Psoas muscle (tissue), 7 donors: ENCODE measurements at regions not wholly inside any gene's neighbourhood (a gene's known extent, or its start where the extent isn't known, plus 50 kb on each side); places are given as distances from the start of the nearest gene placed in this dataset.

Source experiments
- ATAC-seq, 4 donors: fragments of 200-7000 bp; cut with Tn5 transposase; one replicate each; pipeline ENCODE4 v1.9.1; 2020; ENCODE audit warnings: moderate library complexity in 3 of 4, mild to moderate bottlenecking in 2 of 4
- DNase-seq, 2 donors: peaks; one replicate each; pipeline ENCODE4 v3.0.0-alpha.2; 2020
- H3K27ac ChIP-seq: fragments of 200-600 bp; one replicate; pipeline ENCODE4 v1.8.0; 2022
- H3K27me3 ChIP-seq, 3 donors: fragments of 200-600 bp in 1 of 3; one replicate each; pipeline versions ENCODE4 v1.6.1 to v1.8.0; 2013 to 2022; ENCODE audit warnings: low read length in 2 of 3, mild to moderate bottlenecking in 2 of 3, moderate library complexity in 1 of 3; ENCODE audit not compliant: insufficient read depth in 3 of 3
- H3K36me3 ChIP-seq, 2 donors: fragments of 200-600 bp in 1 of 2; one replicate each; pipeline versions ENCODE4 v1.6.1 to v1.8.0; 2013 to 2022; ENCODE audit warnings: low read depth in 1 of 2, mild to moderate bottlenecking in 1 of 2, moderate library complexity in 1 of 2; ENCODE audit not compliant: insufficient read depth in 1 of 2
- H3K4me1 ChIP-seq: fragments of 200-600 bp; one replicate; pipeline ENCODE4 v1.8.0; 2022
- H3K4me3 ChIP-seq: fragments of 200-600 bp; one replicate; pipeline ENCODE4 v1.8.0; 2022; ENCODE audit warnings: mild to moderate bottlenecking
- H3K9me3 ChIP-seq: fragments of 200-600 bp; one replicate; pipeline ENCODE4 v1.8.0; 2022
- CTCF ChIP-seq: fragments of 200-600 bp; IDR thresholded peaks from one replicate; pipeline ENCODE4 v1.8.0; 2022; ENCODE audit warnings: antibody characterized with exemption
- WGBS, 3 donors: extraction: QIAGEN DNeasy Blood & Tissue Kit; methylation state at CpG; one replicate each; pipeline versions ENCODE4 v1.1.6 to v1.1.7; 2013; 5-methylcytosine and 5-hydroxymethylcytosine counted together
- intact Hi-C, 2 donors: fragments of 100-400 bp; cut with DNase I; formaldehyde crosslinking; loops; one replicate each; pipeline versions ENCODE4 v1.11.0 to v1.14.2; 2022
- donor health status: healthy with polysubstance abuse.
- donor health status: DM: no; HTN: no; CAD: no; lungs with moderate emphysema.
- donor health status: Bipolar disorder and iron deficiency.
- donor health status: healthy.
- donor health status: DM: yes; HTN: yes; CAD: no.
- donor health status: DM: no; HTN: no; CAD: no.
- donor health status: DM: yes; HTN: yes; CAD: no.

DNA sequence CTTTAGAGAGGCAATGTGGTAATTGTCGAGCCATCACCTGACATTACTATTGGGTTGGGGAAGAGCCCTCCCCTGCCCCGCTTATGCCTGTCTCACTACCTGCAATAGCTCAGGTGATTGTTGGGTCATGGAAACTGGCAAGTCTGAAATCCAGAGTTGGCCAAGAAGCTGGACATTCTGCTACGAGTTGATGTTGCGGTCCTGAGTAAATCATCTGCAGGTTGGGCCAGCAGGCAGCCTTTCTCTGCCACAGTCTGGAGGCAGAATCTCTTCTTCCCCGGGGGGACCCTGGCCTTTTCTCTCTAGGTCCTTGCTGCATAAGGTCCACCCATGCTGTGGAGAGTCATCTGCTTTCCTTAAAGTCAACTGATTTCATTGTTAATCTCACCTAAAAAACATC, 142.4 kb downstream of the THBS2 start:
- intact Hi-C loops, result no loop called here
- ATAC-seq, result no peak
- TF ChIP-seq CTCF, result no peak
- H3K36me3 ChIP-seq, result no peaks in the 10 kb centered on the region
- no peaks in the 10 kb centered on the region for H3K9me3 ChIP-seq
- H3K27ac ChIP-seq, result no peak overlapping the region
- no peaks in the 10 kb centered on the region for H3K27me3 ChIP-seq
- H3K4me3 ChIP-seq, result no peak overlapping the region
- DNase-seq, result no peak
- WGBS, 3 donors, result 70 to 77% (median 71%) methylated on average over 5 of the region's 5 CpGs
- no peaks in the 10 kb centered on the region for H3K4me1 ChIP-seq

DNA sequence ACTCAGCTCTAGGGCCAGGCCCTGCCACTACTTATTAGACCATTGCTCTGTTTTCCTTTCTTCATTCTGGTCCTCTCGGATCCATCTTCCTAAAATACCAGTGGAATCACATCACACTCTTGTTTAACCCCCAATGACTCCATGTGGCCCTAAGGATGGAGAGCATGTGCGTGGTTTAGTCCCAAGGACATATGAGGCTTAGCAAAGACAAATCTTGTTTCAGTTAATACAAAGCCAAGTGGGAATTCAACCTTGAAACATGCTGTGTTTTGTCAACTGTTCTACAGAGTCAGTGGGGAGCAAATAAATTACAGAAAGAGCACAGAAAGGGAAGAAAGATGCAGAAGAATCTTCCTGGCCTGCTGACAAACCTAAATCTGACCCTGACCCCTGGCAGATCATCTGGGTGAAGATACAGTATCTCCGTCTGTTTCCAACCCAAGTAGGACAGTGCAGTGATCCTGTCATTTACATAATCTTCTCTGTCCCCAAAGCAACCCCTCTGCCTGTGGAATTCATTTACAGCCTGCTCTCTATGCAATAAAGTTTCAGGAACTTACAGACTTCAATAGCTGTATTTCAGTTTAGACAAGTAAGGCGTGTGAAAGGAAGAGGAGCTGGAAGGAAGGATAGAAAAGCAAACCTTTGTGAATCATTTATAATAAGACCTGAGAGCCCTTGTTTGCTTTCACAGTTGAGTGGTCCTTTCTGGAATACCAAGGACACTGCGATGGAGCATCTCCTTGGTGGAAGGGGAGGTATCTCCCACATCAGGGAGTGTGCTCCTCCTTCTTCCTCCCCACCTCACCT, 144.0 kb downstream of the THBS2 start:
- WGBS, 3 donors, result 79 to 91% (median 82%) methylated on average over 5 of the region's 5 CpGs
- no peak for ATAC-seq
- no peak for DNase-seq
- H3K4me1 ChIP-seq, result no peaks in the 10 kb centered on the region
- H3K4me3 ChIP-seq, result no peak overlapping the region
- H3K27ac ChIP-seq, result no peak overlapping the region
- no peak for TF ChIP-seq CTCF
- H3K9me3 ChIP-seq, result no peaks in the 10 kb centered on the region
- H3K36me3 ChIP-seq, result no peaks in the 10 kb centered on the region
- intact Hi-C loops, result no loop called here
- no peaks in the 10 kb centered on the region for H3K27me3 ChIP-seq

DNA sequence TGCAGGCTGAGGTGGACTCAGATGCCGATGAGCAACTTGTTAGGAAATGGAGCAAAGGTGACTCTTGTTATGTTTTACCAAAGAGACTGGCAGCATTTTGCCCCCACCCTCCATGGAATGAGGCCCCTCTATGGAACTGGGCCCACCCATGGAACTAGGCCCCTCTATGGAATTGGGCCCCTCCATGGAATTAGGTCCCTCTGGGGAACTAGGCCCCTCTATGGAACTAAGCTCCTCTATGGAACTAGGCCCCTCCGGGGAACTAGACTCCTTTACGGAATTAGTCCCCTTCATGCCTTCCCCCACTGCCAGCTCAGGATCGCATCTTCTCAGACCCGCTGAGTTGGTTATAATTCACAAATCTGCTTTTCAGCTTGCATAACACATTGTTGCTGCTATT, 144.9 kb downstream of the THBS2 start:
- H3K36me3 ChIP-seq, result no peaks in the 10 kb centered on the region
- ATAC-seq, result no peak
- 97% methylated on average over 5 of the region's 5 CpGs for whole genome bisulfite sequencing, 3 donors
- H3K27ac ChIP-seq, result no peak overlapping the region
- TF ChIP-seq CTCF, result no peak
- no peaks in the 10 kb centered on the region for H3K4me1 ChIP-seq
- no peak for DNase-seq
- H3K9me3 ChIP-seq, result no peaks in the 10 kb centered on the region
- no peaks in the 10 kb centered on the region for H3K27me3 ChIP-seq
- intact Hi-C loops, result no loop called here
- H3K4me3 ChIP-seq, result no peak overlapping the region

- DNase-seq (no peak), ATAC-seq (no peak)
- TF ChIP-seq CTCF, result no peak
- Histone ChIP-seq H3K4me3 (no peak overlapping the region), H3K27ac (no peak overlapping the region), H3K4me1 (no peaks in the 10 kb centered on the region), H3K36me3 (no peaks in the 10 kb centered on the region), H3K27me3 (peaks cover 0 to 3% (median 0%) of the 10 kb centered on the region in 3 donors), H3K9me3 (no peaks in the 10 kb centered on the region)
- intact Hi-C loops, result no loop called here
- WGBS, 3 donors, result 64 to 82% (median 70%) methylated on average over 2 of the region's 2 CpGs
Measured at GRCh38 chr6:169106176-169106575, 147.5 kb downstream of the THBS2 start.

DNA sequence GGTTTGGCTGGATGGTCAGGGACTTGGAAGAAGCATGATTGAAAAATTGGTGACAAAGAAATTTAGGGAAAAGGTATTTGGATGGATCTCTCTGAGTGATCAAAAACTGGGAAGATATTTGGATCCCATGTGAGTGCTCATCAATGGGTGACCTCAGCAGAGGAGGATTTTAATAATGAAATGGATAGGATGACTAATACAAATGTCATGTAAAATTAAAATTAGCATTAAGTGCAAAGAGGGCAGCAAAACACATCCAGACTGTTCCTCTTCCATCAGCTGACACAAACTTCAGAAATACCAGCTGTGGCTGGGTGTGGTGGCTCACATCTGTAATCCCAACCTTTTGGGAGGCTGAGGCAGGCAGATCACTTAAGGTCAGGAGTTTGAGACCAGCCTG, 151.7 kb downstream of the THBS2 start:
- Histone ChIP-seq H3K9me3 (no peaks in the 10 kb centered on the region), H3K4me3 (no peak overlapping the region), H3K27me3 (peaks cover 0 to 7% (median 0%) of the 10 kb centered on the region in 3 donors), H3K4me1 (no peaks in the 10 kb centered on the region), H3K27ac (no peak overlapping the region), H3K36me3 (no peaks in the 10 kb centered on the region)
- intact Hi-C loops, result no loop called here
- ATAC-seq (no peak), DNase-seq (no peak)
- no peak for TF ChIP-seq CTCF
